ENCODE measurements at regions not wholly inside any gene's neighbourhood (a gene's known extent, or its start where the extent isn't known, plus 50 kb on each side); places are given as distances from the start of the nearest gene placed in this dataset.

DNA sequence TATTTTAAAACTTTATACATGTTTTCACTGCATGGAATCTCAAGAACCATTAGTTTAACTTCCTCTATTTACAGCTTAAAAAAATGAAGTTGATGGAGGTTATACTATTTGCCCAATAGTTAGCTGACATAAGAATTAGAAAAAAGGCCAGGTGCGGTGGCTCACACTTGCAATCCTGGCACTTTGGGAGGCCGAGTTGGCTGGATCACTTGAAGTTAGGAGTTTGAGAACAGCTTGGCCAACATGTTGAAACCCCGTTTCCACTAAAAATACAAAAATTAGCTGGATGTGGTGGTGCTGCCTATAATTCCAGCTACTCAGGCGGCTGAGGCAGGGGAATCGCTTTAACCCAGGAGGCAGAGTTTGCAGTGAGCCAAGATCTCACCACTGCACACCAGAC is 125.1 kb upstream of the CDH19 start:
- Histone ChIP-seq H3K9me3 (ENCODE audit: control insufficient read depth, low read length) (no peaks in the 10 kb centered on the region), H2AK5ac (ENCODE audit: low read length, severe bottlenecking) (no peak overlapping the region), H4K8ac (ENCODE audit: low read length) (no peak overlapping the region), H3K9ac (ENCODE audit: low read length) (no peak overlapping the region), H3K4me2 (ENCODE audit: low read length, poor library complexity, severe bottlenecking) (no peak overlapping the region), H2BK120ac (ENCODE audit: low read depth, low read length) (no peak overlapping the region), H3K36me3 (ENCODE audit: control insufficient read depth in 1 of 2, insufficient read depth in 2 of 2, low read depth in 1 of 2, low read length in 2 of 2) (no peaks in the 10 kb centered on the region), H3K4me3 (ENCODE audit: insufficient read depth in 1 of 2, low read depth in 1 of 2, low read length in 2 of 2) (no peak overlapping the region), H2BK5ac (ENCODE audit: low read depth, low read length, poor library complexity, severe bottlenecking) (no peak overlapping the region), H3K79me1 (replicated peaks; ENCODE audit: low read length, poor library complexity, severe bottlenecking) (no peaks in the 10 kb centered on the region), H4K91ac (ENCODE audit: low read length) (no peak overlapping the region), H3K27ac (ENCODE audit: low read length, poor library complexity, severe bottlenecking) (no peak overlapping the region), H2AFZ (ENCODE audit: low read depth, low read length) (no peak overlapping the region), H3K27me3 (ENCODE audit: control insufficient read depth in 1 of 2, insufficient read depth in 1 of 2, low read length in 2 of 2) (no peaks in the 10 kb centered on the region), H3K14ac (ENCODE audit: low read length in 2 of 2) (no peak overlapping the region), H3K23ac (ENCODE audit: low read length in 2 of 2) (no peak overlapping the region), H3K4ac (ENCODE audit: low read depth in 1 of 2, low read length in 2 of 2) (no peak overlapping the region), H2BK12ac (ENCODE audit: low read length in 2 of 2) (no peak overlapping the region), H3K18ac (ENCODE audit: low read depth in 1 of 2, low read length in 2 of 2) (no peak overlapping the region), H2BK15ac (ENCODE audit: low read depth, poor library complexity, severe bottlenecking) (no peak overlapping the region), H3K4me1 (ENCODE audit: control insufficient read depth, insufficient read depth, low read depth, low read length) (no peaks in the 10 kb centered on the region)
- 94% methylated on average over 4 of the region's 5 CpGs for WGBS
- no peak for DNase-seq

DNA sequence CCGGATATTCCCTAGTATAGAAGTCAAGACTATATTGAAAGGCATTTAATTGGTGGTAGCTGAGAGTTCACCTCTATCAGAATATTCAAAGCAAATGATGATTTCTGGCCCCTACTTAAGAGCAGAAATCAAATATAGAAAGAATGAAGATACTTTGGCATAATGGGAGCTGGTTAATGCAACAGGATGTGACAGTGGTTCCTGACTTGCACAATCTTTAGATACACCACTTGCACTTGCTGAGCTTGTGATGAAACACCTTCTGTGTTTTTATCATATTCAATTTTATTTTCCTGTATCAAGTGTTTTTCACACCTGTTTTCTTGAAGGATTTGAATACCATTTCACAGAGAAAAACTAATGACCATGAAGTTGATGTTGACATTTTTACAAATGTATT is 124.1 kb upstream of the CDH19 start:
- WGBS = no CpG with 5 or more reads among the region's 1 CpG
- H2BK5ac ChIP-seq (ENCODE audit: low read depth, low read length, poor library complexity, severe bottlenecking) = no peak overlapping the region
- DNase-seq = no peak
- no peaks in the 10 kb centered on the region for H3K36me3 ChIP-seq (ENCODE audit: control insufficient read depth in 1 of 2, insufficient read depth in 2 of 2, low read depth in 1 of 2, low read length in 2 of 2)
- no peak overlapping the region for H3K23ac ChIP-seq (ENCODE audit: low read length in 2 of 2)
- H3K27me3 ChIP-seq (ENCODE audit: control insufficient read depth in 1 of 2, insufficient read depth in 1 of 2, low read length in 2 of 2) = no peaks in the 10 kb centered on the region
- H3K4me1 ChIP-seq (ENCODE audit: control insufficient read depth, insufficient read depth, low read depth, low read length) = no peaks in the 10 kb centered on the region
- no peak overlapping the region for H4K8ac ChIP-seq (ENCODE audit: low read length)
- H3K14ac ChIP-seq (ENCODE audit: low read length in 2 of 2) = no peak overlapping the region
- H3K4me3 ChIP-seq (ENCODE audit: insufficient read depth in 1 of 2, low read depth in 1 of 2, low read length in 2 of 2) = no peak overlapping the region
- H2AK5ac ChIP-seq (ENCODE audit: low read length, severe bottlenecking) = no peak overlapping the region
- no peak overlapping the region for H3K4me2 ChIP-seq (ENCODE audit: low read length, poor library complexity, severe bottlenecking)
- no peak overlapping the region for H2BK120ac ChIP-seq (ENCODE audit: low read depth, low read length)
- H3K18ac ChIP-seq (ENCODE audit: low read depth in 1 of 2, low read length in 2 of 2) = no peak overlapping the region
- no peak overlapping the region for H3K9ac ChIP-seq (ENCODE audit: low read length)
- H3K4ac ChIP-seq (ENCODE audit: low read depth in 1 of 2, low read length in 2 of 2) = no peak overlapping the region
- no peak overlapping the region for H4K91ac ChIP-seq (ENCODE audit: low read length)
- H2BK12ac ChIP-seq (ENCODE audit: low read length in 2 of 2) = no peak overlapping the region
- no peak overlapping the region for H3K27ac ChIP-seq (ENCODE audit: low read length, poor library complexity, severe bottlenecking)
- no peaks in the 10 kb centered on the region for H3K79me1 ChIP-seq (replicated peaks; ENCODE audit: low read length, poor library complexity, severe bottlenecking)
- no peaks in the 10 kb centered on the region for H3K9me3 ChIP-seq (ENCODE audit: control insufficient read depth, low read length)
- H2AFZ ChIP-seq (ENCODE audit: low read depth, low read length) = no peak overlapping the region
- H2BK15ac ChIP-seq (ENCODE audit: low read depth, poor library complexity, severe bottlenecking) = no peak overlapping the region

DNA sequence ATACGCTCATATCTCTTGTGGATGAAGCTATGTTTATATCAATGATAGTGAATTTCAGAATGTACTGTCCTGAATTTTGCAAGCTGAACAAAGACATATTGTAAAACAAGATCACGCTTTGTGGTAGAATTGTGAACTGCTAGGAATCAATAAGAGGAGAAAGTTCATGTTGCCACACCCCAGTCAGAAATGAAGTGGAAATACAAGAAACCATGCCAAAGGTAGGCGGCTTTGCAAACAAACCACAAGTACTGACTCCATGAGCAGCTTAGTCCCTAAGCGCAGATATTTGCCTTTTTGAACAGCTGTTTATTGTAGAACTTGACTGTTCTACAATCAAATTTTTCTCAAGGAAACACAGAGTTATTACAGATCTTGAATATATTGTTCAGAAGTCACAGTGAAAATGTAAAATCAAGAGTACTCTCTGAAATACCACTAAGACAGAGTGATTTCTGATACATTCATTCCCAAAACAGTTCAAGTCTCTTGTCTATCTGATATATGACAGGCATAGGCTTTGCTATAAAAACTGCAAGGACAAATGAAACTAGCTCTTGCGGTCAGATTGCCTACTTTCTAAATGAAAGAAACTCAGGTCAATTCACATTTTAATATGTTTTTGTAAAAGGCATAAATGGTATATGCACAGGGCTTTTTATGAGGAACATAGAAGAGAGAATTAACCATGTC is 120.9 kb upstream of the CDH19 start:
- H3K4ac ChIP-seq (ENCODE audit: low read depth in 1 of 2, low read length in 2 of 2) = no peak overlapping the region
- H2AK5ac ChIP-seq (ENCODE audit: low read length, severe bottlenecking) = no peak overlapping the region
- H4K8ac ChIP-seq (ENCODE audit: low read length) = no peak overlapping the region
- no peak overlapping the region for H3K14ac ChIP-seq (ENCODE audit: low read length in 2 of 2)
- no peak overlapping the region for H2AFZ ChIP-seq (ENCODE audit: low read depth, low read length)
- H3K4me3 ChIP-seq (ENCODE audit: insufficient read depth in 1 of 2, low read depth in 1 of 2, low read length in 2 of 2) = no peak overlapping the region
- H3K36me3 ChIP-seq (ENCODE audit: control insufficient read depth in 1 of 2, insufficient read depth in 2 of 2, low read depth in 1 of 2, low read length in 2 of 2) = no peaks in the 10 kb centered on the region
- 85% methylated on average over 2 of the region's 5 CpGs for WGBS
- no peak for DNase-seq
- no peak overlapping the region for H4K91ac ChIP-seq (ENCODE audit: low read length)
- H3K4me2 ChIP-seq (ENCODE audit: low read length, poor library complexity, severe bottlenecking) = no peak overlapping the region
- H3K23ac ChIP-seq (ENCODE audit: low read length in 2 of 2) = no peak overlapping the region
- H2BK15ac ChIP-seq (ENCODE audit: low read depth, poor library complexity, severe bottlenecking) = no peak overlapping the region
- no peak overlapping the region for H3K18ac ChIP-seq (ENCODE audit: low read depth in 1 of 2, low read length in 2 of 2)
- no peaks in the 10 kb centered on the region for H3K79me1 ChIP-seq (replicated peaks; ENCODE audit: low read length, poor library complexity, severe bottlenecking)
- H2BK12ac ChIP-seq (ENCODE audit: low read length in 2 of 2) = no peak overlapping the region
- no peaks in the 10 kb centered on the region for H3K27me3 ChIP-seq (ENCODE audit: control insufficient read depth in 1 of 2, insufficient read depth in 1 of 2, low read length in 2 of 2)
- no peaks in the 10 kb centered on the region for H3K9me3 ChIP-seq (ENCODE audit: control insufficient read depth, low read length)
- no peak overlapping the region for H2BK5ac ChIP-seq (ENCODE audit: low read depth, low read length, poor library complexity, severe bottlenecking)
- no peak overlapping the region for H2BK120ac ChIP-seq (ENCODE audit: low read depth, low read length)
- H3K9ac ChIP-seq (ENCODE audit: low read length) = no peak overlapping the region
- H3K4me1 ChIP-seq (ENCODE audit: control insufficient read depth, insufficient read depth, low read depth, low read length) = no peaks in the 10 kb centered on the region
- H3K27ac ChIP-seq (ENCODE audit: low read length, poor library complexity, severe bottlenecking) = no peak overlapping the region

DNA sequence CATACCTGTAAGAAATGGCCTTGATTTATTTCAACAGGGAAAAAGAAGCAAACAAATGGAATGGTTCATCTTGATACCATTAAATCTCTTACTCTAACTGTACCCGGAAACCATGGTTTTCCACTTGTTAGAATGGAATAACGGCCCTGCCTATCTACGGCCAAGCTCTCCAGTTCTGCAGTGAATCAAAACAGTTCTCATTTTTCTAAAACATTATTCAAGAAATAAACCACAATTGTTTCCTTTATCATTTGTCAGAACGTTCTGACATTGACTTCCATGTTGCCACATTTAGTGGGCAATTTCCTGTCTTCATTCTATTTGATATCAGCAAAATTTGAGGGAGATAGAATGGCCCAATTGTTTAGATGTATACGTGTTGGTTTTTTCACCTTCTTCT is 118.8 kb upstream of the CDH19 start:
- Histone ChIP-seq H4K8ac (ENCODE audit: low read length) (no peak overlapping the region), H3K23ac (ENCODE audit: low read length in 2 of 2) (no peak overlapping the region), H3K4me1 (ENCODE audit: control insufficient read depth, insufficient read depth, low read depth, low read length) (no peaks in the 10 kb centered on the region), H4K91ac (ENCODE audit: low read length) (no peak overlapping the region), H2BK120ac (ENCODE audit: low read depth, low read length) (no peak overlapping the region), H3K18ac (ENCODE audit: low read depth in 1 of 2, low read length in 2 of 2) (no peak overlapping the region), H3K4ac (ENCODE audit: low read depth in 1 of 2, low read length in 2 of 2) (no peak overlapping the region), H3K4me3 (ENCODE audit: insufficient read depth in 1 of 2, low read depth in 1 of 2, low read length in 2 of 2) (no peak overlapping the region), H3K4me2 (ENCODE audit: low read length, poor library complexity, severe bottlenecking) (no peak overlapping the region), H2AK5ac (ENCODE audit: low read length, severe bottlenecking) (no peak overlapping the region), H3K36me3 (ENCODE audit: control insufficient read depth in 1 of 2, insufficient read depth in 2 of 2, low read depth in 1 of 2, low read length in 2 of 2) (no peaks in the 10 kb centered on the region), H3K14ac (ENCODE audit: low read length in 2 of 2) (no peak overlapping the region), H3K9ac (ENCODE audit: low read length) (no peak overlapping the region), H2AFZ (ENCODE audit: low read depth, low read length) (no peak overlapping the region), H3K27me3 (ENCODE audit: control insufficient read depth in 1 of 2, insufficient read depth in 1 of 2, low read length in 2 of 2) (no peaks in the 10 kb centered on the region), H3K79me1 (replicated peaks; ENCODE audit: low read length, poor library complexity, severe bottlenecking) (no peaks in the 10 kb centered on the region), H2BK15ac (ENCODE audit: low read depth, poor library complexity, severe bottlenecking) (no peak overlapping the region), H3K27ac (ENCODE audit: low read length, poor library complexity, severe bottlenecking) (no peak overlapping the region), H3K9me3 (ENCODE audit: control insufficient read depth, low read length) (no peaks in the 10 kb centered on the region), H2BK12ac (ENCODE audit: low read length in 2 of 2) (no peak overlapping the region), H2BK5ac (ENCODE audit: low read depth, low read length, poor library complexity, severe bottlenecking) (no peak overlapping the region)
- DNase-seq = no peak
- 89% methylated on average over 3 of the region's 5 CpGs for WGBS

All from mesenchymal stem cell (in vitro differentiated cells and primary cell).